Hepatocyte (in vitro differentiated cells): ENCODE measurements at regions not wholly inside any gene's neighbourhood (a gene's known extent, or its start where the extent isn't known, plus 50 kb on each side); places are given as distances from the start of the nearest gene placed in this dataset.
A peak's percentile ranks its signal among the peaks of the same experiment; 100 is the strongest.

Experiments
- DNase-seq: peaks from one replicate; pipeline ENCODE4 v3.0.0-alpha.2; 2016; ENCODE audit warnings: low spot score
- H2AFZ ChIP-seq: fragments of 200-600 bp; sonication (generic); 2 replicates; pipeline ENCODE4 v1.6.0; 2016; ENCODE audit warnings: antibody characterized with exemption, mild to moderate bottlenecking
- H3K27ac ChIP-seq: fragments of 200-600 bp; sonication (generic); 2 replicates; pipeline ENCODE4 v1.5.1; 2016; ENCODE audit warnings: mild to moderate bottlenecking
- H3K27me3 ChIP-seq: fragments of 200-600 bp; sonication (generic); 2 replicates; pipeline ENCODE4 v1.6.1; 2016
- H3K36me3 ChIP-seq: fragments of 200-600 bp; sonication (generic); replicated peaks from 2 replicates; pipeline ENCODE4 v1.5.1; 2016; ENCODE audit warnings: low read depth; ENCODE audit not compliant: insufficient read depth
- H3K4me1 ChIP-seq: fragments of 200-600 bp; sonication (generic); 2 replicates; pipeline ENCODE4 v1.5.1; 2016; ENCODE audit warnings: mild to moderate bottlenecking, moderate library complexity; ENCODE audit not compliant: insufficient read depth
- H3K4me2 ChIP-seq: fragments of 200-600 bp; sonication (generic); 2 replicates; pipeline ENCODE4 v1.6.0; 2016
- H3K4me3 ChIP-seq: fragments of 200-600 bp; sonication (generic); 2 replicates; pipeline ENCODE4 v1.5.1; 2016; ENCODE audit warnings: mild to moderate bottlenecking
- H3K79me2 ChIP-seq: fragments of 200-600 bp; sonication (generic); 2 replicates; pipeline ENCODE4 v1.6.0; 2017; ENCODE audit warnings: mild to moderate bottlenecking
- H3K9me2 ChIP-seq: fragments of 200-600 bp; sonication (generic); replicated peaks from 2 replicates; pipeline ENCODE4 v1.6.0; 2017; ENCODE audit warnings: mild to moderate bottlenecking; ENCODE audit not compliant: insufficient read depth
- H3K9me3 ChIP-seq: fragments of 200-600 bp; sonication (generic); 2 replicates; pipeline ENCODE4 v1.5.1; 2016; ENCODE audit warnings: low read depth, mild to moderate bottlenecking
- H4K20me1 ChIP-seq: fragments of 200-600 bp; sonication (generic); 2 replicates; pipeline ENCODE4 v1.6.0; 2016; ENCODE audit warnings: mild to moderate bottlenecking; ENCODE audit not compliant: insufficient read depth, poor library complexity, severe bottlenecking
- EZH2 ChIP-seq: fragments of 200-600 bp; sonication (generic); IDR thresholded peaks from 2 replicates; pipeline ENCODE4 v1.6.1; 2016; ENCODE audit warnings: antibody characterized with exemption, mild to moderate bottlenecking, borderline replicate concordance
- EZH2phosphoT487 ChIP-seq: fragments of 200-600 bp; sonication (generic); IDR thresholded peaks from one replicate; pipeline ENCODE4 v1.6.1; 2018; ENCODE audit warnings: antibody characterized with exemption, mild to moderate bottlenecking, low read depth, moderate library complexity; ENCODE audit not compliant: unreplicated experiment, severe bottlenecking
- WGBS: methylation state at CpG from one replicate; pipeline ENCODE4 v1.1.6; 2016; ENCODE audit warnings: low lambda C conversion rate; ENCODE audit errors: missing lambda C conversion rate; 5-methylcytosine and 5-hydroxymethylcytosine counted together
- TF ChIP-seq, protein P1 (sequence below): fragments of 200-600 bp; sonication (generic); IDR thresholded peaks from 2 replicates; pipeline ENCODE4 v1.5.1; 2016; ENCODE audit warnings: antibody characterized with exemption, mild to moderate bottlenecking; ENCODE audit not compliant: poor library complexity

GRCh38 chr3:4044619-4045018 is 245.4 kb downstream of the LRRN1 start:
- Histone ChIP-seq H3K9me2 (no peaks in the 10 kb centered on the region), H3K79me2 (no peaks in the 10 kb centered on the region), H3K27ac (no peak overlapping the region), H3K9me3 (no peaks in the 10 kb centered on the region), H3K4me2 (no peak overlapping the region), H2AFZ (no peak overlapping the region), H3K4me3 (no peak overlapping the region), H3K36me3 (no peaks in the 10 kb centered on the region), H3K27me3 (no peaks in the 10 kb centered on the region), H4K20me1 (no peaks in the 10 kb centered on the region), H3K4me1 (no peaks in the 10 kb centered on the region)
- TF ChIP-seq, protein P1, sequence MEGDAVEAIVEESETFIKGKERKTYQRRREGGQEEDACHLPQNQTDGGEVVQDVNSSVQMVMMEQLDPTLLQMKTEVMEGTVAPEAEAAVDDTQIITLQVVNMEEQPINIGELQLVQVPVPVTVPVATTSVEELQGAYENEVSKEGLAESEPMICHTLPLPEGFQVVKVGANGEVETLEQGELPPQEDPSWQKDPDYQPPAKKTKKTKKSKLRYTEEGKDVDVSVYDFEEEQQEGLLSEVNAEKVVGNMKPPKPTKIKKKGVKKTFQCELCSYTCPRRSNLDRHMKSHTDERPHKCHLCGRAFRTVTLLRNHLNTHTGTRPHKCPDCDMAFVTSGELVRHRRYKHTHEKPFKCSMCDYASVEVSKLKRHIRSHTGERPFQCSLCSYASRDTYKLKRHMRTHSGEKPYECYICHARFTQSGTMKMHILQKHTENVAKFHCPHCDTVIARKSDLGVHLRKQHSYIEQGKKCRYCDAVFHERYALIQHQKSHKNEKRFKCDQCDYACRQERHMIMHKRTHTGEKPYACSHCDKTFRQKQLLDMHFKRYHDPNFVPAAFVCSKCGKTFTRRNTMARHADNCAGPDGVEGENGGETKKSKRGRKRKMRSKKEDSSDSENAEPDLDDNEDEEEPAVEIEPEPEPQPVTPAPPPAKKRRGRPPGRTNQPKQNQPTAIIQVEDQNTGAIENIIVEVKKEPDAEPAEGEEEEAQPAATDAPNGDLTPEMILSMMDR: no peak
- TF ChIP-seq EZH2phosphoT487 (no peak), EZH2 (no peak)
- WGBS: 80% methylated on average over 2 of the region's 2 CpGs
- DNase-seq: no peak

DNA sequence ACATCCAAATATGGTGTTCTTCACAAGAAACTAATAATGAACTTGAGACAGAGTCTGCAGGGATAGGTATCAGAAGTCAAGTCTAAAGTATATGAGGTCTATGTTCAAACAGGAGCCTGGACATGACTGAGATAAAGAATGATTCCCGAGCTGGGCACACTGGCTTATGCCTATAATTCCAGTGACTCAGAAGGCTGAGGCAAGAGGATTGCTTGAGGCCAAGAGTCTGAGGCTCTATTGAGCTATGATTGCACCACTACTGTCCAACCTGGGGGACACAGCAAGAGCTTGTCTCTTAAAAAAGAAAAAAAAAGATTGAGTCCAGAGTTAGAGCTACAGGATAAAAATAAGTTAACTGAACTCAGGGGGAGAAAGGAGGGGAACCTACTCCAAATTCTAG is 246.5 kb downstream of the LRRN1 start:
- TF ChIP-seq, protein P1: no peak
- 63% methylated on average over 1 of the region's 1 CpG for WGBS
- Histone ChIP-seq H3K79me2 (no peaks in the 10 kb centered on the region), H3K9me3 (no peaks in the 10 kb centered on the region), H4K20me1 (no peaks in the 10 kb centered on the region), H3K9me2 (no peaks in the 10 kb centered on the region), H3K4me1 (no peaks in the 10 kb centered on the region), H3K27ac (no peak overlapping the region), H2AFZ (no peak overlapping the region), H3K27me3 (no peaks in the 10 kb centered on the region), H3K4me2 (no peak overlapping the region), H3K36me3 (no peaks in the 10 kb centered on the region), H3K4me3 (no peak overlapping the region)
- peak; percentile 12 for DNase-seq

DNA sequence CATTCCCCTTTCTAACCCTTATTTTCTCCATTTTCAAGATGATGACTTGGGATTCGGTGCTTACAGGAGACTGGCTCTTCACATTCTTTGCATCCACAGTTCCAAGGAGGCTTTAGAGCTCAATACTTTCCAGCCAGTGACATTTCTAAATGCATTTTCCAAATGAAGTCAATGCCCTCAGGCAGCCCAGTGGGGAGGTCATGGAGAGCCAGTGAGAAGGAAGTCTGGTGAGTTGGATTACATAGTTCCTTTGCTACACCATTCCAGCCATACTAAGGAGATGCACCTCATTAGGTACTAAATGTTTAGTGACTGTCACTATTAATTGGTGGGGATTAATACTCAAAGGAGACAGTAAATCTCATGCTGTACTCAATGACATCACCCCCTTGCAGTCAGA is 248.1 kb downstream of the LRRN1 start:
- 89% methylated on average over 1 of the region's 1 CpG for WGBS
- Histone ChIP-seq H3K4me2 (no peak overlapping the region), H3K79me2 (no peaks in the 10 kb centered on the region), H2AFZ (no peak overlapping the region), H3K27me3 (no peaks in the 10 kb centered on the region), H3K4me1 (no peaks in the 10 kb centered on the region), H4K20me1 (no peaks in the 10 kb centered on the region), H3K36me3 (no peaks in the 10 kb centered on the region), H3K27ac (no peak overlapping the region), H3K9me3 (no peaks in the 10 kb centered on the region), H3K9me2 (no peaks in the 10 kb centered on the region), H3K4me3 (no peak overlapping the region)
- no peak for TF ChIP-seq EZH2
- TF ChIP-seq EZH2phosphoT487: no peak
- TF ChIP-seq, protein P1: no peak
- DNase-seq: no peak

DNA sequence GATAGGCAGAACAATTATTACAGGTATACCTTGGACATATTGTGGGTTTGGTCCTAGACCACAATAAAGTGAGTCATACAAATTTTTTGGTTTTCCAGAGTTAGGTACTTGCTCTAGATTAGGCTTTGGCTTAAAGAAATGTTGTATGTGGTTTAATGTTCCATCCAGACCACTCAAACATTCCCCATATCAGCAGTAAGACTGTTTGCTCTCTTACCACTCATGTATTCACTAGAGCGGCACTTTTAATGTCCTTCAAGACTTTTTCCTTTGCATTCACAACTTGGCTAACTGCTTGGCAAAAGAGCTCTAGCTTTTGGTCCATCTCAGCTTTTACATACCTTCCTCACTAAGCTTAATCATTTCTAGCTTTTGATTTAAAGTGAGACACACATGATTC is 250.5 kb upstream of the SETMAR start:
- TF ChIP-seq EZH2: no peak
- TF ChIP-seq EZH2phosphoT487: no peak
- TF ChIP-seq, protein P1: no peak
- H3K4me2 ChIP-seq: no peak overlapping the region
- H3K36me3 ChIP-seq: no peaks in the 10 kb centered on the region
- H3K27ac ChIP-seq: no peak overlapping the region
- no peaks in the 10 kb centered on the region for H3K79me2 ChIP-seq
- H3K4me3 ChIP-seq: no peak overlapping the region
- 87% methylated on average over 1 of the region's 1 CpG for WGBS
- H3K9me2 ChIP-seq: no peaks in the 10 kb centered on the region
- H3K27me3 ChIP-seq: no peaks in the 10 kb centered on the region
- H4K20me1 ChIP-seq: no peaks in the 10 kb centered on the region
- no peak overlapping the region for H2AFZ ChIP-seq
- no peaks in the 10 kb centered on the region for H3K4me1 ChIP-seq
- no peak for DNase-seq
- no peaks in the 10 kb centered on the region for H3K9me3 ChIP-seq
